Keratinocyte (primary cell): ENCODE measurements at regions not wholly inside any gene's neighbourhood (a gene's known extent, or its start where the extent isn't known, plus 50 kb on each side); places are given as distances from the start of the nearest gene placed in this dataset.

Experiments used
- DNase-seq: peaks from one replicate; pipeline ENCODE4 v3.0.0-alpha.2; 2011; ENCODE audit warnings: low read depth, missing footprints, low spot score
- FAIRE-seq: peaks from 2 replicates; lab custom pipeline; 2011; peaks lifted over from hg19 to GRCh38; lab: Jason Lieb, UNC
- H2AFZ ChIP-seq: 2 replicates; pipeline ENCODE4 v1.6.0; 2012; ENCODE audit warnings: low read length, control low read depth, inconsistent platforms; ENCODE audit not compliant: control insufficient read depth
- H3K27ac ChIP-seq: 2 replicates; pipeline ENCODE4 v1.5.1; 2011; ENCODE audit warnings: low read length; ENCODE audit not compliant: control insufficient read depth, insufficient read depth
- H3K27me3 ChIP-seq: 3 replicates; pipeline ENCODE4 v1.6.0; 2011; ENCODE audit warnings: low read length; ENCODE audit not compliant: control insufficient read depth, insufficient read depth; ENCODE audit errors: extremely low read depth
- H3K36me3 ChIP-seq, 2 experiments: 2 replicates in 1 of 2; 3 replicates in 1 of 2; pipeline ENCODE4 v1.5.1; 2011; ENCODE audit warnings: low read length in 2 of 2, mild to moderate bottlenecking in 1 of 2; ENCODE audit not compliant: control insufficient read depth in 2 of 2, insufficient read depth in 2 of 2; ENCODE audit errors: extremely low read depth in 1 of 2
- H3K4me1 ChIP-seq: 3 replicates; pipeline ENCODE4 v1.5.1; 2011; ENCODE audit warnings: low read length; ENCODE audit not compliant: control insufficient read depth, insufficient read depth; ENCODE audit errors: extremely low read depth
- H3K4me2 ChIP-seq: 3 replicates; pipeline ENCODE4 v1.6.0; 2011; ENCODE audit warnings: low read depth, low read length; ENCODE audit not compliant: control insufficient read depth, insufficient read depth; ENCODE audit errors: extremely low read depth
- H3K4me3 ChIP-seq, 3 experiments: fragments of 200-600 bp in 1 of 3; sonication (generic) in 1 of 3; 2 replicates in 2 of 3; 3 replicates in 1 of 3; pipeline ENCODE4 v1.5.1; 2011 to 2016; ENCODE audit warnings: low read length in 3 of 3, mild to moderate bottlenecking in 3 of 3, control low read depth in 2 of 3, inconsistent platforms in 1 of 3, low read depth in 1 of 3, mixed read lengths in 1 of 3, mixed run types in 1 of 3, moderate library complexity in 1 of 3; ENCODE audit not compliant: control insufficient read depth in 2 of 3, insufficient read depth in 2 of 3; ENCODE audit errors: extremely low read depth in 1 of 3
- H3K79me2 ChIP-seq: 2 replicates; pipeline ENCODE4 v1.6.0; 2012; ENCODE audit warnings: low read length; ENCODE audit not compliant: control insufficient read depth, insufficient read depth
- H3K9ac ChIP-seq: 3 replicates; pipeline ENCODE4 v1.6.0; 2011; ENCODE audit warnings: low read length; ENCODE audit not compliant: control insufficient read depth, insufficient read depth; ENCODE audit errors: extremely low read depth
- H3K9me1 ChIP-seq: 3 replicates; pipeline ENCODE4 v1.6.0; 2011; ENCODE audit warnings: low read length; ENCODE audit not compliant: control insufficient read depth, insufficient read depth; ENCODE audit errors: extremely low read depth
- H3K9me3 ChIP-seq: 2 replicates; pipeline ENCODE4 v1.5.1; 2012; ENCODE audit warnings: low read depth, low read length; ENCODE audit not compliant: control insufficient read depth
- H4K20me1 ChIP-seq: 3 replicates; pipeline ENCODE4 v1.6.0; 2011; ENCODE audit warnings: low read length; ENCODE audit not compliant: control insufficient read depth, insufficient read depth; ENCODE audit errors: extremely low read depth
- EZH2 ChIP-seq: IDR thresholded peaks from one replicate; pipeline ENCODE4 v1.6.1; 2012; ENCODE audit warnings: inconsistent platforms, mild to moderate bottlenecking, low read length, moderate library complexity
- dilution Hi-C: fragments of 300-500 bp; cut with MboI; formaldehyde crosslinking; loops from one replicate; pipeline ENCODE4 v1.7.0; 2020; ENCODE audit warnings: low sequenced_read_pairs; ENCODE audit not compliant: extremely low pct_ligation_motif_present
- TF ChIP-seq, protein P1 (sequence below), 3 experiments: IDR thresholded peaks in 1 of 3; conservative IDR thresholded peaks in 1 of 3; optimal IDR thresholded peaks in 1 of 3; 2 replicates in 2 of 3; 3 replicates in 1 of 3; pipeline versions ENCODE3 to v1.5.1; 2011; ENCODE audit warnings: low read length in 3 of 3, mild to moderate bottlenecking in 3 of 3, moderate library complexity in 2 of 3, control low read depth in 1 of 3, inconsistent platforms in 1 of 3; ENCODE audit not compliant: insufficient read depth in 2 of 3; ENCODE audit errors: extremely low read depth in 1 of 3

DNA sequence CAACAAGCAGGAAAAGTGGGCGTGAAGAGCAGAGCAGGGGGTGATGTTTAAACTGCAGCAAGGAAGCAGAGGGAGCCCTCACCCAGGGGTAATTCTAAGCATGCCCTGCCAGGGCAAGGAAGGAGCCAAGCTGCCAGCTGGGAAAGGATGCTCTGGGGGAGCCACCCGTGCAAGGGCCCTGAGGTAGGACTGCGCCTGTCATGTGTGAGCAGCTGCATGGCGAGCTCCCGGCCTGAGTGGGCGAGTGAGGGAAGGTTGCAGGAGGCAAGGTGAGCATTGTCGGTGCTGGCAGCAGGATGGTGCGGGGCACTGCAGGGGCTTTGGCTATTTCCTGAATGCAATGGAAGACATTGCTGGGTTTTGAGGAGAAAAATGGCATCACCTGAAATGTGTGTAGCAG is 107.2 kb downstream of the COPS8 start:
- Histone ChIP-seq H2AFZ (no peak overlapping the region), H3K9me1 (no peaks in the 10 kb centered on the region), H3K27ac (no peak overlapping the region), H4K20me1 (no peaks in the 10 kb centered on the region), H3K9me3 (no peaks in the 10 kb centered on the region), H3K4me3 (no peak overlapping the region), H3K4me2 (no peak overlapping the region), H3K9ac (no peak overlapping the region), H3K27me3 (peaks cover 27% of the 10 kb centered on the region), H3K36me3 (no peaks in the 10 kb centered on the region), H3K4me1 (no peaks in the 10 kb centered on the region), H3K79me2 (no peaks in the 10 kb centered on the region)
- dilution Hi-C loops = no loop called here
- no peak for DNase-seq
- no peak for FAIRE-seq
- TF ChIP-seq, protein P1, sequence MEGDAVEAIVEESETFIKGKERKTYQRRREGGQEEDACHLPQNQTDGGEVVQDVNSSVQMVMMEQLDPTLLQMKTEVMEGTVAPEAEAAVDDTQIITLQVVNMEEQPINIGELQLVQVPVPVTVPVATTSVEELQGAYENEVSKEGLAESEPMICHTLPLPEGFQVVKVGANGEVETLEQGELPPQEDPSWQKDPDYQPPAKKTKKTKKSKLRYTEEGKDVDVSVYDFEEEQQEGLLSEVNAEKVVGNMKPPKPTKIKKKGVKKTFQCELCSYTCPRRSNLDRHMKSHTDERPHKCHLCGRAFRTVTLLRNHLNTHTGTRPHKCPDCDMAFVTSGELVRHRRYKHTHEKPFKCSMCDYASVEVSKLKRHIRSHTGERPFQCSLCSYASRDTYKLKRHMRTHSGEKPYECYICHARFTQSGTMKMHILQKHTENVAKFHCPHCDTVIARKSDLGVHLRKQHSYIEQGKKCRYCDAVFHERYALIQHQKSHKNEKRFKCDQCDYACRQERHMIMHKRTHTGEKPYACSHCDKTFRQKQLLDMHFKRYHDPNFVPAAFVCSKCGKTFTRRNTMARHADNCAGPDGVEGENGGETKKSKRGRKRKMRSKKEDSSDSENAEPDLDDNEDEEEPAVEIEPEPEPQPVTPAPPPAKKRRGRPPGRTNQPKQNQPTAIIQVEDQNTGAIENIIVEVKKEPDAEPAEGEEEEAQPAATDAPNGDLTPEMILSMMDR (optimal IDR thresholded peaks at IDR 0.05 in 1 of 3, IDR thresholded peaks at IDR 0.05 in 1 of 3, conservative IDR thresholded peaks at IDR 0.05 in 1 of 3; ENCODE audit: extremely low read depth in 1 of 3, insufficient read depth in 2 of 3, low read length in 3 of 3) = no peak
- TF ChIP-seq EZH2 = no peak

- dilution Hi-C loops = no loop called here
- no peaks in the 10 kb centered on the region for H3K36me3 ChIP-seq
- TF ChIP-seq, protein P1 (optimal IDR thresholded peaks at IDR 0.05 in 1 of 3, IDR thresholded peaks at IDR 0.05 in 1 of 3, conservative IDR thresholded peaks at IDR 0.05 in 1 of 3; ENCODE audit: extremely low read depth in 1 of 3, insufficient read depth in 2 of 3, low read length in 3 of 3) = no peak
- no peak for TF ChIP-seq EZH2
- no peak overlapping the region for H3K4me3 ChIP-seq
- H3K27ac ChIP-seq = no peak overlapping the region
- FAIRE-seq (no peak), DNase-seq (no peak)
- H3K79me2 ChIP-seq = no peaks in the 10 kb centered on the region
- H3K4me2 ChIP-seq = no peak overlapping the region
- no peak overlapping the region for H3K9ac ChIP-seq
- no peaks in the 10 kb centered on the region for H3K4me1 ChIP-seq
- H2AFZ ChIP-seq = no peak overlapping the region
- H3K9me1 ChIP-seq = no peaks in the 10 kb centered on the region
- peaks cover 27% of the 10 kb centered on the region for H3K27me3 ChIP-seq
- no peaks in the 10 kb centered on the region for H3K9me3 ChIP-seq
- no peaks in the 10 kb centered on the region for H4K20me1 ChIP-seq
Observed at GRCh38 chr2:237193436-237193835, 107.7 kb downstream of the COPS8 start.
